WERI-Rb-1 (cell line): ENCODE measurements at regions not wholly inside any gene's neighbourhood (a gene's known extent, or its start where the extent isn't known, plus 50 kb on each side); places are given as distances from the start of the nearest gene placed in this dataset.

ENCODE experiments used
- DNase-seq: peaks from one replicate; pipeline ENCODE4 v3.0.0-alpha.2; 2020
- H3K27ac ChIP-seq: fragments of 250-450 bp; sonication (Bioruptor Pico); 2 replicates; pipeline ENCODE4 v1.5.1; 2020; ENCODE audit warnings: mild to moderate bottlenecking, moderate library complexity
- H3K27me3 ChIP-seq: fragments of 250-450 bp; sonication (Bioruptor Pico); 2 replicates; pipeline ENCODE4 v1.5.1; 2021; ENCODE audit warnings: mild to moderate bottlenecking, low read depth, moderate library complexity; ENCODE audit not compliant: insufficient read depth, severe bottlenecking
- H3K36me3 ChIP-seq: fragments of 250-450 bp; sonication (Bioruptor Pico); 2 replicates; pipeline ENCODE4 v1.5.1; 2020; ENCODE audit warnings: mild to moderate bottlenecking, moderate library complexity
- H3K4me3 ChIP-seq: 2 replicates; pipeline ENCODE4 v1.5.1; 2011; ENCODE audit warnings: low read depth, mild to moderate bottlenecking, control low read depth, low read length
- H3K9me3 ChIP-seq: fragments of 250-450 bp; sonication (Bioruptor Pico); 2 replicates; pipeline ENCODE4 v1.5.1; 2021; ENCODE audit warnings: mild to moderate bottlenecking, moderate library complexity; ENCODE audit not compliant: severe bottlenecking
- TF ChIP-seq, protein P1 (sequence below): IDR thresholded peaks from 2 replicates; pipeline ENCODE4 v1.5.1; 2011; ENCODE audit warnings: low read depth, mild to moderate bottlenecking, control low read depth, inconsistent platforms, low read length

DNA sequence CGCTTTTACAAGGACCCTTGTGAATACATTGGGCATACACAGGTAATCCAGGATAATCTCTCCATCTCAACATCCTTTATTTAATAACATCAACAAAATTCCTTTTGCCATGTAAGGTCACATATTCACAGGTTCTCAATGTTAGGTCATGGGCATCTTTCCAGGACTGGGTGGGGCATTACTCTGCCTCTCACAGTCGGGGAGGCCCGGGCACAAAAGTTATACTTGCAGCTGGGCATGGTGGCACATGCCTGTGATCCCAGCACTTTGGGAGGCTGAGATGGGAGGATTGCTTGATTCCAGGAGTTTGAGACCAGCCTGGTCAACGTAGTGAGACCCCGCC lies 93.7 kb upstream of the AP1S2 start:
- Histone ChIP-seq H3K4me3 (no peak overlapping the region), H3K9me3 (no peaks in the 10 kb centered on the region), H3K27ac (no peak overlapping the region), H3K27me3 (peaks cover 61% of the 10 kb centered on the region), H3K36me3 (no peaks in the 10 kb centered on the region)
- TF ChIP-seq, protein P1, sequence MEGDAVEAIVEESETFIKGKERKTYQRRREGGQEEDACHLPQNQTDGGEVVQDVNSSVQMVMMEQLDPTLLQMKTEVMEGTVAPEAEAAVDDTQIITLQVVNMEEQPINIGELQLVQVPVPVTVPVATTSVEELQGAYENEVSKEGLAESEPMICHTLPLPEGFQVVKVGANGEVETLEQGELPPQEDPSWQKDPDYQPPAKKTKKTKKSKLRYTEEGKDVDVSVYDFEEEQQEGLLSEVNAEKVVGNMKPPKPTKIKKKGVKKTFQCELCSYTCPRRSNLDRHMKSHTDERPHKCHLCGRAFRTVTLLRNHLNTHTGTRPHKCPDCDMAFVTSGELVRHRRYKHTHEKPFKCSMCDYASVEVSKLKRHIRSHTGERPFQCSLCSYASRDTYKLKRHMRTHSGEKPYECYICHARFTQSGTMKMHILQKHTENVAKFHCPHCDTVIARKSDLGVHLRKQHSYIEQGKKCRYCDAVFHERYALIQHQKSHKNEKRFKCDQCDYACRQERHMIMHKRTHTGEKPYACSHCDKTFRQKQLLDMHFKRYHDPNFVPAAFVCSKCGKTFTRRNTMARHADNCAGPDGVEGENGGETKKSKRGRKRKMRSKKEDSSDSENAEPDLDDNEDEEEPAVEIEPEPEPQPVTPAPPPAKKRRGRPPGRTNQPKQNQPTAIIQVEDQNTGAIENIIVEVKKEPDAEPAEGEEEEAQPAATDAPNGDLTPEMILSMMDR = no peak
- no peak for DNase-seq

DNA sequence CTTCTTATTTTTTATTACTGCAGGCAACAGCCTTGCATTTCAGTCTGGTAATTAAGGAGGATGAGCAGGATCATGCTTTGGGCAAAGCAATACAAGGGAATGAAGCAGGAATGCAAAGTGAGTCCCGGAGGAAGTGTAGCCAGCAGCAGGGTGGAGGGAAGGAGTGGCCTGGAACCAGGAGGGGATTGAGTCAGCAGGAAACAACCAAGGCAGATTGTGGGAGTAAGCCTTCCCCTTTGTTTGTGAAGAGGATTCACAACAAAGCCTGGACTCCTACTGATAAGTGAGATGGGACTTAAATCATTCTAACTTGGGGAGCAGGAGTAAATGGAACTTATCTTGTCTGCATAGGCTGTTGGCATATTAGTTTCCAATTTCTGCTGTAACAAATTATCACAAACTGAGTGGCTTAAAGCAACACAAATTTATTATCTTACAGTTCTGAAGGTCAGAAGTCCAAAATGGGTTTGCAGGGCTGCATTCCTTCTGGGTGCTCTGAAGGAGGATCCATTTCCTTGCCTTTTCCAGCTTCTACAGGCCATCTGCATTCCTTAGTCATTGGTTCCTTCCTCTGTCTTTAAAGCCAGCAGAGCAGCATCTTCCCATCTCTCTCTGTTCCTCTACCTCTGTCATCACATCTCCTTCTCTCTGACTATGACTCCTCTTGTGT lies 93.2 kb upstream of the AP1S2 start:
- TF ChIP-seq, protein P1 = no peak
- no peak for DNase-seq
- Histone ChIP-seq H3K36me3 (no peaks in the 10 kb centered on the region), H3K27ac (no peak overlapping the region), H3K9me3 (no peaks in the 10 kb centered on the region), H3K4me3 (no peak overlapping the region), H3K27me3 (peaks cover 60% of the 10 kb centered on the region)

DNA sequence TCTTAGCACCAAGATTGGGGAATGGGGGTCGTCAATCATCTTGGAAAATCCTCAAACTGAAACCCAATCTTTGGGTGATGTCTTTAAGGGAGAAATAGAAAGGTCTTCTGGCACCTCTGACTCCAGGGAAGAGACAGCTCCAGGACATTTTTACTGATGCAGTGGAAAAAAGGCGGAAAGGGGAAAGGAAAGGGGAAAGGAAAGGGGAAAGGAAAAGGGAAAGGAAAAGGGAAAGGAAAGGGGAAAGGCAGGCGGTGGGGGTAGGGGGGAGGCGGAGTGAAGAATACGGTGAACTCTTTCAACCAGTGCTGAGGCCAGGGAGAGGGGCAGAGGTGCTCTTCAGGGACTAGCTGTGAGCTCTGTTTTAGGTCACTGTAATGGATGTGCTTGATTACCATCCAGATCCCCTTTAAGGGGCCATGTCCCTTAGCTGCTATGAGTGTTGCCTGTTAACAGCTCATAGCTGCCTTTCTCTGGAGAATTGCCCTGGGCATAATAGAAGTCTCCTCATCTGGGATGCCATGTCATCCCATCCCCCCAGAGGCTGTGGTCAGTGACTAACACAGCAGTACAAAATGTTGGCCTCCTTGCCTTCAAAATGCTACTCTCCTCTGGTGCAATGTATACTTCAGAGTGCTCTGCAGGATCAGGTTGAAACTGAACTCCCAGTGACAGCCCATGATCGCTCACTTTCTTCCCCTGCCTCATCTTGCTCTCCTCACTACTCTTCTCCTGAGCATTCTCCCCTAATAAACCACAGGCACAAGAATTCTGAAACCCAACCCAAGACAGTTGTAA lies 92.4 kb upstream of the AP1S2 start:
- Histone ChIP-seq H3K36me3 (no peaks in the 10 kb centered on the region), H3K9me3 (no peaks in the 10 kb centered on the region), H3K27me3 (peaks cover 54% of the 10 kb centered on the region), H3K4me3 (no peak overlapping the region), H3K27ac (no peak overlapping the region)
- TF ChIP-seq, protein P1 = no peak
- DNase-seq = no peak

DNA sequence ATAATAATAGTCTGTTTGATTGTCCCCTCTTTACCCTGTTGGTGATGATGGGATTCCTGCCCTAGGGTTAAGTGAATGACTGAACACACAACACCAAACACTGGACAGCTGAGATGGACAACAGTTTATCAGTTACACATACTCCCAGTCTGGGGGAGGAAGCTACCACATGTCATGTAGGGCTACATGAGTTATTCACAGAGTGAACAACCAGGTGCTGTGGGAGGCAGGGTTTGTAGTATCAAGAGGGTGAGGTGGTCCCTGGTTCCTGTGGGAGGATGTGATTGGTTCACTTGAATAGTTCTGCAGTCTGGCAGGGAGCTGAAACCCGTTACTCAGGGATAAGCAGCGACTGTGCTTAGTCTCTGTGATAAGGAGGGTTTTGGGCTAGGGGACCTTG lies 88.8 kb upstream of the AP1S2 start:
- H3K36me3 ChIP-seq = no peaks in the 10 kb centered on the region
- no peak overlapping the region for H3K27ac ChIP-seq
- DNase-seq = no peak
- H3K9me3 ChIP-seq = peaks cover 2% of the 10 kb centered on the region
- no peak overlapping the region for H3K4me3 ChIP-seq
- H3K27me3 ChIP-seq = peaks cover 38% of the 10 kb centered on the region
- TF ChIP-seq, protein P1 = no peak

DNA sequence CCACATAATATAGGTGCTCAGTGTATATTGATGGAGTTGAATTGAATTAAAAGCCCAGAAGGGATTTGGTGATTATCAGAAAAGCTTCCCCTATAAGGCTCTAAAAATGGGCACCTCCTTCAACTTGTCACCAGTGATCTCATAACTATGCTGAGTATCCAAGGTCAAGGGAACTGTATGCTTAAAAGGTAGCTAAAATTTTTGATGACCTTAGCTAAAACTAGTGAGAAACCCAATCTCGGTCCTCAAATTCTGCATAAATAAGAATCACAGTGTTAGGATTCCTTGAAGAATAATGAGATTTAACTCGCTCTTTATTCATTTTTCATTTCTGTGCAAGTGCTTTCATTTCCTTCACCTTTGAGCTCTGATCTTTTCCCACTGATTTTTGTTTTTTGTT lies 87.7 kb upstream of the AP1S2 start:
- Histone ChIP-seq H3K9me3 (peaks cover 2% of the 10 kb centered on the region), H3K4me3 (no peak overlapping the region), H3K27ac (no peak overlapping the region), H3K36me3 (no peaks in the 10 kb centered on the region), H3K27me3 (peaks cover 33% of the 10 kb centered on the region)
- TF ChIP-seq, protein P1 = no peak
- no peak for DNase-seq
